Thyroid gland (tissue), 4 donors: ENCODE measurements at regions not wholly inside any gene's neighbourhood (a gene's known extent, or its start where the extent isn't known, plus 50 kb on each side); places are given as distances from the start of the nearest gene placed in this dataset.

ENCODE experiments used
- DNase-seq, 2 donors: peaks; one replicate each; pipeline ENCODE4 v3.0.0-alpha.2; 2019
- H3K27ac ChIP-seq, 3 donors: fragments of 200-600 bp; sonication (generic); 1 replicate in 2 of 3; 2 replicates in 1 of 3; pipeline ENCODE4 v1.5.1; 2016 to 2019; ENCODE audit warnings: mild to moderate bottlenecking in 1 of 3, moderate library complexity in 1 of 3
- H3K27me3 ChIP-seq: fragments of 200-600 bp; sonication (generic); one replicate; pipeline ENCODE4 v1.5.1; 2019
- H3K36me3 ChIP-seq, 2 donors: fragments of 200-600 bp; sonication (generic); one replicate each; pipeline ENCODE4 v1.5.1; 2016 to 2019
- H3K4me1 ChIP-seq, 2 donors: fragments of 200-600 bp; sonication (generic); one replicate each; pipeline ENCODE4 v1.5.1; 2017 to 2019
- H3K4me3 ChIP-seq, 3 donors: fragments of 200-600 bp; sonication (generic); replicated peaks in 1 of 3; 1 replicate in 2 of 3; 2 replicates in 1 of 3; pipeline ENCODE4 v1.5.1; 2016; ENCODE audit warnings: mild to moderate bottlenecking in 1 of 3
- H3K9me3 ChIP-seq: fragments of 200-600 bp; sonication (generic); one replicate; pipeline ENCODE4 v1.5.1; 2017
- POLR2A ChIP-seq, 2 donors: fragments of 450-650 bp; IDR thresholded peaks; one replicate each; pipeline ENCODE4 v1.6.1; 2017; ENCODE audit warnings: antibody characterized with exemption in 2 of 2, mild to moderate bottlenecking in 2 of 2, moderate library complexity in 1 of 2
- WGBS, 2 donors: methylation state at CpG; one replicate each; pipeline ENCODE4 v1.1.5; 2017; 5-methylcytosine and 5-hydroxymethylcytosine counted together
- intact Hi-C: fragments of 100-400 bp; cut with DNase I; formaldehyde crosslinking; loops from one replicate; pipeline ENCODE4 v1.15.1; 2023
- TF ChIP-seq, protein P1 (sequence below), 6 experiments: fragments of 200-600 bp in 3 of 6; fragments of 450-650 bp in 3 of 6; sonication (generic) in 3 of 6; IDR thresholded peaks; one replicate each; pipeline ENCODE4 v1.5.1; 2016 to 2019; ENCODE audit warnings: antibody characterized with exemption in 6 of 6, mild to moderate bottlenecking in 2 of 6, inconsistent platforms in 1 of 6, moderate library complexity in 1 of 6

DNA sequence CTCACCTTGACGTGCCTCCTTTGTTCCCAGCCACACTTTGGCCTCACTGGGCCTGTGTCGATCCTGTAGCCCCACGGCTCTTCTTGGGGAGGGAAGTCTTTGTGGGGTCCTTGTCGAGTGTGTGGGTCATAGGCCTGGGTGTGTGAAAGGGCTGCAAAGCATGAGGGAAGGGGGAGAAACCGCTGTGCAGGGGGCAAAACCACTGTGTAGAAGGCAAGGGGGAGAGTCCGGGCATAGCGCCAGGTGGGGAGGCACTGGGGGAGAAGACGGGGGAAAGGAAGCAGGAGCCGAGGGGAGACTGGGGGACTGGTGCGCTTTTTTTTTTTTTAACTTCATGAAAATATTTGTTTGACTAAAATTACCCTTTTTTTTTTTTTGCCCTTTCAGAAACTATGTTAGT is 65.1 kb upstream of the RASD2 start:
- H3K4me3 ChIP-seq, result no peak overlapping the region
- no peak for DNase-seq

DNA sequence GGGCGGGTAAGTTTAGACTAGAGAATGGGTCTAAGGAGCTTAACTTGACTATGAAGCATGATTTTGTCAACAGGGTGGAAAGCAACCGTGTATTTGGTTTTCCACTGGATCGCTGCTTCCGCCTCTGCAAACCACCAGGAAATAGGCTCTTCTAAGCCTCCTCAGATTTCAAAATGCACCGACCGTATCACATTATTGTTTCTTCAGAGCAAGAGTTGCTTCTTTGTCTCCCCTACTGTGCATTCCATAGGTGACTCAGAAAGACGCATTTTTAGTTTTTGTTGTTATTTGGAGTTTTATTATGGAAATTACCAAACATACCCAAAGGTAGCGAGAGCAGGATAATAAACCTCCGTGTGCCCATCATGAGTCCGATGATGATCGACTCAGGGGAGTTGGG is 64.3 kb upstream of the RASD2 start:
- DNase-seq, result peak in 1 of 2 donors; percentile 41
- intact Hi-C loops, result no loop called here
- no peak overlapping the region for H3K4me3 ChIP-seq
- no peaks in the 10 kb centered on the region for H3K27me3 ChIP-seq
- H3K4me1 ChIP-seq, result peaks cover 30 to 52% of the 10 kb centered on the region in 2 donors
- H3K36me3 ChIP-seq, result no peaks in the 10 kb centered on the region
- WGBS, 2 donors, result 64 to 66% methylated on average over 11 of the region's 11 CpGs
- peak overlapping the region in 1 of 3 donors; percentile 17 for H3K27ac ChIP-seq
- TF ChIP-seq, protein P1, sequence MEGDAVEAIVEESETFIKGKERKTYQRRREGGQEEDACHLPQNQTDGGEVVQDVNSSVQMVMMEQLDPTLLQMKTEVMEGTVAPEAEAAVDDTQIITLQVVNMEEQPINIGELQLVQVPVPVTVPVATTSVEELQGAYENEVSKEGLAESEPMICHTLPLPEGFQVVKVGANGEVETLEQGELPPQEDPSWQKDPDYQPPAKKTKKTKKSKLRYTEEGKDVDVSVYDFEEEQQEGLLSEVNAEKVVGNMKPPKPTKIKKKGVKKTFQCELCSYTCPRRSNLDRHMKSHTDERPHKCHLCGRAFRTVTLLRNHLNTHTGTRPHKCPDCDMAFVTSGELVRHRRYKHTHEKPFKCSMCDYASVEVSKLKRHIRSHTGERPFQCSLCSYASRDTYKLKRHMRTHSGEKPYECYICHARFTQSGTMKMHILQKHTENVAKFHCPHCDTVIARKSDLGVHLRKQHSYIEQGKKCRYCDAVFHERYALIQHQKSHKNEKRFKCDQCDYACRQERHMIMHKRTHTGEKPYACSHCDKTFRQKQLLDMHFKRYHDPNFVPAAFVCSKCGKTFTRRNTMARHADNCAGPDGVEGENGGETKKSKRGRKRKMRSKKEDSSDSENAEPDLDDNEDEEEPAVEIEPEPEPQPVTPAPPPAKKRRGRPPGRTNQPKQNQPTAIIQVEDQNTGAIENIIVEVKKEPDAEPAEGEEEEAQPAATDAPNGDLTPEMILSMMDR (IDR thresholded peaks at IDR 0.05), result no peak
- TF ChIP-seq POLR2A (IDR thresholded peaks at IDR 0.05), result no peak
- no peaks in the 10 kb centered on the region for H3K9me3 ChIP-seq

More for the DNA sequence above, 65.1 kb upstream of the RASD2 start:
- TF ChIP-seq, protein P1 (IDR thresholded peaks at IDR 0.05), result no peak
- Histone ChIP-seq H3K27ac (no peak overlapping the region), H3K4me1 (peaks cover 23 to 44% of the 10 kb centered on the region in 2 donors), H3K36me3 (no peaks in the 10 kb centered on the region), H3K27me3 (no peaks in the 10 kb centered on the region), H3K9me3 (no peaks in the 10 kb centered on the region)
- intact Hi-C loops, result no loop called here
- WGBS, 2 donors, result 42 to 48% methylated on average over 10 of the region's 10 CpGs

DNA sequence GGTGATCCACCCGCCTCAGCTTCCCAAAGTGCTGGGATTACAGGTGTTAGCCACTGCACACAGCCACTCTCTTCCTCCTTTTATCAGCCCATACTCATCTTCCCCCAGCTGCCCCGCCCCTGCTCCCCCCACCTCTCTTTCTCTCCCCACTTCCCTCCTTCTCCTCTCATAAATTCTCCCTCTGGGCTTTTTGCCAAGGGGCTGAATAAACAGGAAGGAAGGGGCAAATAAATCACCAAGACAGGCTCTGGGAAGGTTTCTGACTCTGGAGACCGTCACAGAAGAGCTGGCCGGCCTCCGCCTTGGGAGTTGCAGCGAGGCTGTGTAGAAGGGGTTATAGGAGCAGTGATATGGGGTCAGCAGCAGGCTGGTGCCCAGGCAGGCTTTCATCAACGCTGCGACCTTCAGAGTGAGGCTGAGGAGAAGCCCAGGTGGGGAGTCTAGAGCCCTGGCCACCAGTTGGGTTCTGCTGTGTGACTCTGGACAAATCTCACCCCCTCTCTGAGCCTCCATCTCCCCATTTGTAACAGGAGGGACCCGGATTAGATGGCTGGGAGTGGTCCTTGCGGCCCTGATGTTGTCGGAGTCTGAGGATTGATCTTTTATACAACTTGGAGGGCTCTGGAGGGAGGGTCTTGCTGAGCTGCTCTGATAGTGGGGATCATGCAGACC is 62.6 kb upstream of the RASD2 start:
- Histone ChIP-seq H3K9me3 (no peaks in the 10 kb centered on the region), H3K27me3 (no peaks in the 10 kb centered on the region), H3K4me1 (peaks cover 30 to 53% of the 10 kb centered on the region in 2 donors), H3K36me3 (no peaks in the 10 kb centered on the region), H3K27ac (peak overlapping the region; percentile 27 to 67 (median 67)), H3K4me3 (no peak overlapping the region)
- intact Hi-C loops, result no loop called here
- TF ChIP-seq POLR2A (IDR thresholded peaks at IDR 0.05), result no peak
- TF ChIP-seq, protein P1 (IDR thresholded peaks at IDR 0.05), result no peak
- DNase-seq, result peak; percentile 59 to 60
- 26 to 34% methylated on average over 10 of the region's 11 CpGs for WGBS, 2 donors

DNA sequence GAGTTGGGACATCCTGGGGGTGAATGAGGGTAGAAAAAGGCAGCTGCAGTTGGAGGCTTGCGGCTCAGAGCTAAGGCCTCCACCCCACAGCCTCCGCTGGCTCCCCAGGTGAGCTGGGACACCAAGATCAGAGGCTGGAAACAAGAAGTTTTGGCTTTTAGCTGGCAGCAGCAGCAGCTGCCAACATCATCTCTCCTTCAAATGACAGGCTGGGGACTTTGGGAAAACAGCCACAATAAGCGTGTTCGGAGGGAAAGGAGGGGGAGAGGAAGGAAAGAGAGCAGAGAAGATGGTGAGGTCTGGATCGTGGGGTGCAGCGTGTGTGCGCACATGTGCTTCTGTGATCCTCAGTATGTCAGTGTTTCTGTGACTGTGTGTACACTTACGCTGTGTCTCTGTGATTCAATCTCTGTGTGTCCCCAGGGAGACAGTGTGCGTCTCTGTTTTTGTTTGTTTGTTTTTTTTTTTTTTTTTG is 62.0 kb upstream of the RASD2 start:
- 68 to 77% methylated on average over 9 of the region's 9 CpGs for WGBS, 2 donors
- Histone ChIP-seq H3K4me1 (peaks cover 30 to 53% of the 10 kb centered on the region in 2 donors), H3K4me3 (no peak overlapping the region), H3K36me3 (no peaks in the 10 kb centered on the region), H3K9me3 (no peaks in the 10 kb centered on the region), H3K27ac (peak overlapping the region; percentile 27 to 67 (median 67)), H3K27me3 (no peaks in the 10 kb centered on the region)
- DNase-seq, result peak in 1 of 2 donors; percentile 23
- intact Hi-C loops, result no loop called here
- TF ChIP-seq, protein P1 (IDR thresholded peaks at IDR 0.05), result no peak
- TF ChIP-seq POLR2A (IDR thresholded peaks at IDR 0.05), result no peak

DNA sequence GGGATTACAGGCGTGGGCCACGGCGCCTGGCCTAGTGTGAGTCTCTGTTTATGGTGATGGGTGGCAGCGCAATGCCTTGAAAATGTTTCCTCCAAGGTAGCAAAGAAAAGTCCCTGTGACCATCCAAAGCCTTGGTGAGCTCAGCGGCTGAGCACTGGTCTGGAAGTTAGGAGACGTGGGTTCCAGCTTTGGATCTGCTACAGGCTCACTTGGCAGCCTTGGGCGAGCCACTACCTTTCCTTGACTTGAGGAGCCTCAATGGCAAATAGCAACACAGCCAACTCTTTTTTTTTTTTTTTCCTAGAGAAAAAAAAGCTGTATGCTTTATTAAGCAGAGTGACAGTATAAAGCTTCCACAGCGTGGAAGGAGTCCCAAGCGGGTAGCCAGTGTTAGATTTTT is 61.3 kb upstream of the RASD2 start:
- intact Hi-C loops, result no loop called here
- H3K27ac ChIP-seq, result peak overlapping the region in 1 of 3 donors; percentile 62
- TF ChIP-seq POLR2A (IDR thresholded peaks at IDR 0.05), result no peak
- TF ChIP-seq, protein P1 (IDR thresholded peaks at IDR 0.05), result no peak
- 74 to 79% methylated on average over 7 to 9 of the region's 9 CpGs for WGBS, 2 donors
- H3K9me3 ChIP-seq, result no peaks in the 10 kb centered on the region
- H3K4me1 ChIP-seq, result peaks cover 30 to 53% of the 10 kb centered on the region in 2 donors
- no peak overlapping the region for H3K4me3 ChIP-seq
- H3K27me3 ChIP-seq, result no peaks in the 10 kb centered on the region
- H3K36me3 ChIP-seq, result no peaks in the 10 kb centered on the region
- DNase-seq, result peak; percentile 28 to 42
